ENCODE measurements at regions not wholly inside any gene's neighbourhood (a gene's known extent, or its start where the extent isn't known, plus 50 kb on each side); places are given as distances from the start of the nearest gene placed in this dataset.
A peak's percentile ranks its signal among the peaks of the same experiment; 100 is the strongest.
"Not testable (repeated sequence)": the region's sequence is repeated elsewhere in the genome, so short reads cannot be mapped to it uniquely, and the experiment has no call there.

- POLR2A ChIA-PET, result no interaction called here
- H3K36me3 Mint-ChIP-seq (ENCODE audit: insufficient read depth, unreplicated experiment), result no peaks in the 10 kb centered on the region
- intact Hi-C loops (cut with micrococcal nuclease), result loop anchor here (1.0 to 2.0 kb wide), 6 partner anchors 87 to 726 kb away; no protein-coding TSS in a partner anchor
Measured at GRCh38 chr10:58065529-58065815, 202.2 kb downstream of the IPMK start.

GRCh38 chr10:58064714-58065528 is 202.8 kb downstream of the IPMK start:
- DNase-seq (ENCODE audit: unreplicated experiment), result peak; percentile 62
- TF ChIP-seq, protein P1, sequence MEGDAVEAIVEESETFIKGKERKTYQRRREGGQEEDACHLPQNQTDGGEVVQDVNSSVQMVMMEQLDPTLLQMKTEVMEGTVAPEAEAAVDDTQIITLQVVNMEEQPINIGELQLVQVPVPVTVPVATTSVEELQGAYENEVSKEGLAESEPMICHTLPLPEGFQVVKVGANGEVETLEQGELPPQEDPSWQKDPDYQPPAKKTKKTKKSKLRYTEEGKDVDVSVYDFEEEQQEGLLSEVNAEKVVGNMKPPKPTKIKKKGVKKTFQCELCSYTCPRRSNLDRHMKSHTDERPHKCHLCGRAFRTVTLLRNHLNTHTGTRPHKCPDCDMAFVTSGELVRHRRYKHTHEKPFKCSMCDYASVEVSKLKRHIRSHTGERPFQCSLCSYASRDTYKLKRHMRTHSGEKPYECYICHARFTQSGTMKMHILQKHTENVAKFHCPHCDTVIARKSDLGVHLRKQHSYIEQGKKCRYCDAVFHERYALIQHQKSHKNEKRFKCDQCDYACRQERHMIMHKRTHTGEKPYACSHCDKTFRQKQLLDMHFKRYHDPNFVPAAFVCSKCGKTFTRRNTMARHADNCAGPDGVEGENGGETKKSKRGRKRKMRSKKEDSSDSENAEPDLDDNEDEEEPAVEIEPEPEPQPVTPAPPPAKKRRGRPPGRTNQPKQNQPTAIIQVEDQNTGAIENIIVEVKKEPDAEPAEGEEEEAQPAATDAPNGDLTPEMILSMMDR (IDR thresholded peaks at IDR 0.05; ENCODE audit: unreplicated experiment), result peak; percentile 90
- POLR2A ChIA-PET, result no interaction called here
- no peak overlapping the region for H3K4me3 Mint-ChIP-seq (ENCODE audit: unreplicated experiment)
- intact Hi-C loops (cut with micrococcal nuclease), result loop anchor here (1.0 to 2.0 kb wide), 6 partner anchors 88 to 726 kb away; no protein-coding TSS in a partner anchor
- H3K27me3 Mint-ChIP-seq (ENCODE audit: insufficient read depth, unreplicated experiment), result no peaks in the 10 kb centered on the region
- H3K36me3 Mint-ChIP-seq (ENCODE audit: insufficient read depth, unreplicated experiment), result no peaks in the 10 kb centered on the region
- CTCF ChIA-PET, result interaction anchor here (0.6 to 5.0 kb wide), 52 partner anchors 12 to 1746 kb away, joined by 3 to 65 read pairs (median 4); no protein-coding TSS in a partner anchor
- H3K4me1 Mint-ChIP-seq (ENCODE audit: insufficient read depth, unreplicated experiment), result peaks cover 6% of the 10 kb centered on the region
- peak overlapping the region; percentile 30 for H3K27ac Mint-ChIP-seq (ENCODE audit: low read depth, unreplicated experiment)
- H3K9me3 Mint-ChIP-seq (ENCODE audit: unreplicated experiment), result no peaks in the 10 kb centered on the region
- BruUV-seq (replicated peaks), result no TSS peak

More at GRCh38 chr10:58065529-58065815, 202.2 kb downstream of the IPMK start:
- Mint-ChIP-seq H3K27ac (ENCODE audit: low read depth, unreplicated experiment) (no peak overlapping the region), H3K9me3 (ENCODE audit: unreplicated experiment) (no peaks in the 10 kb centered on the region), H3K4me3 (ENCODE audit: unreplicated experiment) (no peak overlapping the region), H3K4me1 (ENCODE audit: insufficient read depth, unreplicated experiment) (peaks cover 6% of the 10 kb centered on the region), H3K27me3 (ENCODE audit: insufficient read depth, unreplicated experiment) (no peaks in the 10 kb centered on the region)
- no peak for DNase-seq (ENCODE audit: unreplicated experiment)
- TF ChIP-seq, protein P1 (IDR thresholded peaks at IDR 0.05; ENCODE audit: unreplicated experiment), result no peak
- CTCF ChIA-PET, result interaction anchor here (0.6 to 5.0 kb wide), 36 partner anchors 9 to 1535 kb away, joined by 3 to 65 read pairs (median 4); no protein-coding TSS in a partner anchor
- no TSS peak for BruUV-seq (replicated peaks)

DNA sequence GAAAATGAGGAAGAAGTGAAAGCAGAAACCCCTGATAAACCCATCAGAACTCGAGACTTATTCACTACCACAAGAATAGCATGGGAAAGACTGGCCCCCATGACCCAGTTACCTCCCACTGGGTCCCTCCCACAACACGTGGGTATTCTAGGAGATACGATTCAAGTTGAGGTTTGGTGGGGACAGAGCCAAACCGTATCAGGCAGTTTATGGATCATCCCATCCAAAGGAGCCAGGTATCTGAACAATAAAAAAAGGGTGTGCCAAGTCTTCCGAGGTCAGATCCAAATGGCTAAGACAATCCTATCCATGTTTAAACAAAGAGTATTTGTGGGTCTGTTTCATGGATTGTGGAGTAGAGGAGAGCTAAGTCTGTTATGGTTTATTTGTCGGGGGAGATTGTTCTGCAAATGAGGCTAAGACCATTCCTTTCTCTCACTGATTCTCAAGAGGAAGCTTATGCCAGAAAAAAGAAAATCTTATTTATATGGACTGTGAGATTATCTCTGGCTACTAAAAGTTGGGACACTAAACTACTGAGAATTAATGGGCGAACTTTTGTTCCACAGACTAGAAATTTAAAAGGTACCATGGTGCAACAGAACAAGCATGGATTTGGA is 203.7 kb downstream of the IPMK start:
- Mint-ChIP-seq H3K27ac (ENCODE audit: low read depth, unreplicated experiment) (no peak overlapping the region), H3K9me3 (ENCODE audit: unreplicated experiment) (no peaks in the 10 kb centered on the region), H3K4me1 (ENCODE audit: insufficient read depth, unreplicated experiment) (peaks cover 6% of the 10 kb centered on the region), H3K36me3 (ENCODE audit: insufficient read depth, unreplicated experiment) (no peaks in the 10 kb centered on the region), H3K27me3 (ENCODE audit: insufficient read depth, unreplicated experiment) (no peaks in the 10 kb centered on the region), H3K4me3 (ENCODE audit: unreplicated experiment) (no peak overlapping the region)
- no peak for DNase-seq (ENCODE audit: unreplicated experiment)
- intact Hi-C loops (cut with micrococcal nuclease), result loop anchor here (2.0 kb wide), 1 partner anchor 89 kb away; no protein-coding TSS in a partner anchor
- POLR2A ChIA-PET, result no interaction called here
- CTCF ChIA-PET, result interaction anchor here (0.7 to 5.0 kb wide), 20 partner anchors 13 to 728 kb away, joined by 3 to 65 read pairs (median 4); no protein-coding TSS in a partner anchor
- no TSS peak for BruUV-seq (replicated peaks)
- TF ChIP-seq, protein P1 (IDR thresholded peaks at IDR 0.05; ENCODE audit: unreplicated experiment), result no peak

DNA sequence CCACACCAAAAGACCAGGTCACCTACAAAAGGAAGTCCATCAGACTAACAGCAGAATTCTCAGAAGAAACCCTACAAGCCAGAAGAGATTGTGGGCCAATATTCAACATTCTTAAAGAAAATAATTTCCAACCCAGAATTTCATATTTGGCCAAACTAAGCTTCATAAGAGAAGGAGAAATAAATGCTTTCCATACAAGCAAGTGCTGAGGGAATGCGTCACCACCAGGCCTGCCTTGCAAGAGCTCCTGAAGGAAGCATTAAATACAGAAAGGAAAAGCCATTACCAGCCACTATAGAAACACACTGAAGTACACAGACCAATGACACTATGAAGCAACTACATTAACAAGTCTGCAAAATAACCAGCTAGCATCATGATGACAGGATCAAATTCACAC is 209.0 kb downstream of the IPMK start:
- BruUV-seq (replicated peaks); H3K27ac Mint-ChIP-seq (ENCODE audit: low read depth, unreplicated experiment); POLR2A ChIA-PET; H3K4me1 Mint-ChIP-seq (ENCODE audit: insufficient read depth, unreplicated experiment); DNase-seq (ENCODE audit: unreplicated experiment); intact Hi-C loops (cut with micrococcal nuclease); H3K9me3 Mint-ChIP-seq (ENCODE audit: unreplicated experiment); H3K4me3 Mint-ChIP-seq (ENCODE audit: unreplicated experiment); H3K27me3 Mint-ChIP-seq (ENCODE audit: insufficient read depth, unreplicated experiment); H3K36me3 Mint-ChIP-seq (ENCODE audit: insufficient read depth, unreplicated experiment): not testable (repeated sequence)
- CTCF ChIA-PET, result interaction anchor here (0.6 to 0.9 kb wide), 4 partner anchors 227 to 453 kb away, joined by 3 to 4 read pairs (median 4); no protein-coding TSS in a partner anchor

Data from MCF 10A (cell line).